ENCODE measurements at regions not wholly inside any gene's neighbourhood (a gene's known extent, or its start where the extent isn't known, plus 50 kb on each side); places are given as distances from the start of the nearest gene placed in this dataset.
"Not testable (repeated sequence)": the region's sequence is repeated elsewhere in the genome, so short reads cannot be mapped to it uniquely, and the experiment has no call there.

GRCh38 chr10:45100429-45100828 lies 99.7 kb downstream of the ZNF22 start:
- no peak overlapping the region for H3K27ac ChIP-seq (ENCODE audit: low read depth, low read length)
- no peak overlapping the region for H3K9ac ChIP-seq (ENCODE audit: low read length)
- no peaks in the 10 kb centered on the region for H3K27me3 ChIP-seq (ENCODE audit: insufficient read depth, low read length, poor library complexity)
- no peaks in the 10 kb centered on the region for H3K79me2 ChIP-seq (ENCODE audit: control insufficient read depth, insufficient read depth, low read length)
- H2AK5ac ChIP-seq (ENCODE audit: low read length): no peak overlapping the region
- H2BK15ac ChIP-seq (replicated peaks; ENCODE audit: low read depth): no peak overlapping the region
- no peak for DNase-seq
- H4K8ac ChIP-seq (ENCODE audit: low read depth, low read length): no peak overlapping the region
- no peaks in the 10 kb centered on the region for H3K79me1 ChIP-seq (ENCODE audit: low read length)
- H3K23ac ChIP-seq (ENCODE audit: low read length): no peak overlapping the region
- H3K18ac ChIP-seq (ENCODE audit: low read length): no peak overlapping the region
- no peaks in the 10 kb centered on the region for H3K4me1 ChIP-seq (ENCODE audit: control insufficient read depth, low read depth, low read length)
- no peak overlapping the region for H2BK120ac ChIP-seq (ENCODE audit: low read depth, low read length)
- no peak overlapping the region for H2BK5ac ChIP-seq (ENCODE audit: low read length)
- no peak overlapping the region for H4K5ac ChIP-seq (ENCODE audit: low read length)
- no peak overlapping the region for H3K4ac ChIP-seq (ENCODE audit: low read depth, low read length)
- no peak overlapping the region for H3K4me2 ChIP-seq (ENCODE audit: low read length)
- no CpG with 5 or more reads among the region's 4 CpGs for WGBS (ENCODE audit: extremely low coverage, insufficient coverage, low lambda C conversion rate)
- no peaks in the 10 kb centered on the region for H3K36me3 ChIP-seq (ENCODE audit: control insufficient read depth, insufficient read depth, low read length)
- H3K4me3 ChIP-seq (ENCODE audit: low read length): no peak overlapping the region
- H3K56ac ChIP-seq (ENCODE audit: low read length): no peak overlapping the region

- Histone ChIP-seq H3K27me3 (ENCODE audit: insufficient read depth, low read length, poor library complexity) (no peaks in the 10 kb centered on the region), H2AK5ac (ENCODE audit: low read length) (no peak overlapping the region), H3K36me3 (ENCODE audit: control insufficient read depth, insufficient read depth, low read length) (no peaks in the 10 kb centered on the region), H3K4me3 (ENCODE audit: low read length) (no peak overlapping the region), H3K56ac (ENCODE audit: low read length) (no peak overlapping the region), H3K18ac (ENCODE audit: low read length) (no peak overlapping the region), H3K27ac (ENCODE audit: low read depth, low read length) (no peak overlapping the region), H2BK120ac (ENCODE audit: low read depth, low read length) (no peak overlapping the region), H4K5ac (ENCODE audit: low read length) (no peak overlapping the region), H3K4me1 (ENCODE audit: control insufficient read depth, low read depth, low read length) (no peaks in the 10 kb centered on the region), H2BK15ac (replicated peaks; ENCODE audit: low read depth) (no peak overlapping the region), H3K79me2 (ENCODE audit: control insufficient read depth, insufficient read depth, low read length) (no peaks in the 10 kb centered on the region), H4K8ac (ENCODE audit: low read depth, low read length) (no peak overlapping the region), H2BK5ac (ENCODE audit: low read length) (no peak overlapping the region), H3K4ac (ENCODE audit: low read depth, low read length) (no peak overlapping the region), H3K9ac (ENCODE audit: low read length) (no peak overlapping the region), H3K4me2 (ENCODE audit: low read length) (no peak overlapping the region), H3K79me1 (ENCODE audit: low read length) (no peaks in the 10 kb centered on the region), H3K23ac (ENCODE audit: low read length) (no peak overlapping the region)
- no CpG with 5 or more reads among the region's 4 CpGs for WGBS (ENCODE audit: extremely low coverage, insufficient coverage, low lambda C conversion rate)
- DNase-seq: no peak
Observed at GRCh38 chr10:45104674-45105073, 104.0 kb downstream of the ZNF22 start.

GRCh38 chr10:45105309-45105708 lies 104.6 kb downstream of the ZNF22 start:
- H4K8ac ChIP-seq (ENCODE audit: low read depth, low read length); H3K79me1 ChIP-seq (ENCODE audit: low read length); H3K79me2 ChIP-seq (ENCODE audit: control insufficient read depth, insufficient read depth, low read length); H3K4ac ChIP-seq (ENCODE audit: low read depth, low read length); H3K27me3 ChIP-seq (ENCODE audit: insufficient read depth, low read length, poor library complexity); H4K5ac ChIP-seq (ENCODE audit: low read length); H3K23ac ChIP-seq (ENCODE audit: low read length); H3K27ac ChIP-seq (ENCODE audit: low read depth, low read length); H2BK120ac ChIP-seq (ENCODE audit: low read depth, low read length); H3K56ac ChIP-seq (ENCODE audit: low read length); H3K18ac ChIP-seq (ENCODE audit: low read length); H3K9ac ChIP-seq (ENCODE audit: low read length); H3K4me3 ChIP-seq (ENCODE audit: low read length); H3K36me3 ChIP-seq (ENCODE audit: control insufficient read depth, insufficient read depth, low read length); H3K4me2 ChIP-seq (ENCODE audit: low read length); H2BK5ac ChIP-seq (ENCODE audit: low read length); H3K4me1 ChIP-seq (ENCODE audit: control insufficient read depth, low read depth, low read length); H2AK5ac ChIP-seq (ENCODE audit: low read length); H2BK15ac ChIP-seq (replicated peaks; ENCODE audit: low read depth); DNase-seq: not testable (repeated sequence)
- no CpG with 5 or more reads among the region's 5 CpGs for WGBS (ENCODE audit: extremely low coverage, insufficient coverage, low lambda C conversion rate)

GRCh38 chr10:45106236-45106856 lies 105.6 kb downstream of the ZNF22 start:
- Histone ChIP-seq H3K18ac (ENCODE audit: low read length) (no peak overlapping the region), H3K23ac (ENCODE audit: low read length) (no peak overlapping the region), H3K27ac (ENCODE audit: low read depth, low read length) (no peak overlapping the region), H3K4me2 (ENCODE audit: low read length) (no peak overlapping the region), H2BK5ac (ENCODE audit: low read length) (no peak overlapping the region), H3K4ac (ENCODE audit: low read depth, low read length) (no peak overlapping the region), H3K4me3 (ENCODE audit: low read length) (no peak overlapping the region), H2BK15ac (replicated peaks; ENCODE audit: low read depth) (no peak overlapping the region), H3K36me3 (ENCODE audit: control insufficient read depth, insufficient read depth, low read length) (no peaks in the 10 kb centered on the region), H3K79me1 (ENCODE audit: low read length) (no peaks in the 10 kb centered on the region), H3K27me3 (ENCODE audit: insufficient read depth, low read length, poor library complexity) (no peaks in the 10 kb centered on the region), H4K5ac (ENCODE audit: low read length) (no peak overlapping the region), H2AK5ac (ENCODE audit: low read length) (no peak overlapping the region), H3K4me1 (ENCODE audit: control insufficient read depth, low read depth, low read length) (no peaks in the 10 kb centered on the region), H3K79me2 (ENCODE audit: control insufficient read depth, insufficient read depth, low read length) (no peaks in the 10 kb centered on the region), H4K8ac (ENCODE audit: low read depth, low read length) (no peak overlapping the region), H3K9ac (ENCODE audit: low read length) (no peak overlapping the region), H3K56ac (ENCODE audit: low read length) (no peak overlapping the region), H2BK120ac (ENCODE audit: low read depth, low read length) (no peak overlapping the region)
- no CpG with 5 or more reads among the region's 7 CpGs for WGBS (ENCODE audit: extremely low coverage, insufficient coverage, low lambda C conversion rate)
- DNase-seq: no peak

- no peak overlapping the region for H3K9ac ChIP-seq (ENCODE audit: low read length)
- H3K23ac ChIP-seq (ENCODE audit: low read length): no peak overlapping the region
- no peak overlapping the region for H4K8ac ChIP-seq (ENCODE audit: low read depth, low read length)
- H3K4me3 ChIP-seq (ENCODE audit: low read length): no peak overlapping the region
- no peak overlapping the region for H3K4ac ChIP-seq (ENCODE audit: low read depth, low read length)
- H3K27me3 ChIP-seq (ENCODE audit: insufficient read depth, low read length, poor library complexity): no peaks in the 10 kb centered on the region
- H3K18ac ChIP-seq (ENCODE audit: low read length): no peak overlapping the region
- H3K36me3 ChIP-seq (ENCODE audit: control insufficient read depth, insufficient read depth, low read length): no peaks in the 10 kb centered on the region
- H3K4me2 ChIP-seq (ENCODE audit: low read length): no peak overlapping the region
- H3K4me1 ChIP-seq (ENCODE audit: control insufficient read depth, low read depth, low read length): no peaks in the 10 kb centered on the region
- WGBS (ENCODE audit: extremely low coverage, insufficient coverage, low lambda C conversion rate): 100% methylated on average over 1 of the region's 5 CpGs
- H2BK15ac ChIP-seq (replicated peaks; ENCODE audit: low read depth): no peak overlapping the region
- DNase-seq: no peak
- H4K5ac ChIP-seq (ENCODE audit: low read length): no peak overlapping the region
- H3K27ac ChIP-seq (ENCODE audit: low read depth, low read length): no peak overlapping the region
- H2BK120ac ChIP-seq (ENCODE audit: low read depth, low read length): no peak overlapping the region
- H2BK5ac ChIP-seq (ENCODE audit: low read length): no peak overlapping the region
- no peak overlapping the region for H2AK5ac ChIP-seq (ENCODE audit: low read length)
- no peak overlapping the region for H3K56ac ChIP-seq (ENCODE audit: low read length)
- no peaks in the 10 kb centered on the region for H3K79me2 ChIP-seq (ENCODE audit: control insufficient read depth, insufficient read depth, low read length)
- no peaks in the 10 kb centered on the region for H3K79me1 ChIP-seq (ENCODE audit: low read length)
Observed at GRCh38 chr10:45111509-45111908, 110.8 kb downstream of the ZNF22 start.

GRCh38 chr10:45117940-45118339 lies 117.2 kb downstream of the ZNF22 start:
- not testable (repeated sequence) for H3K79me1 ChIP-seq (ENCODE audit: low read length); H2BK120ac ChIP-seq (ENCODE audit: low read depth, low read length); H3K4me2 ChIP-seq (ENCODE audit: low read length); H4K8ac ChIP-seq (ENCODE audit: low read depth, low read length); H3K18ac ChIP-seq (ENCODE audit: low read length); H3K4me3 ChIP-seq (ENCODE audit: low read length); DNase-seq; H3K27ac ChIP-seq (ENCODE audit: low read depth, low read length); H2AK5ac ChIP-seq (ENCODE audit: low read length); H4K5ac ChIP-seq (ENCODE audit: low read length); H3K4ac ChIP-seq (ENCODE audit: low read depth, low read length); H2BK5ac ChIP-seq (ENCODE audit: low read length); H3K9ac ChIP-seq (ENCODE audit: low read length); H3K79me2 ChIP-seq (ENCODE audit: control insufficient read depth, insufficient read depth, low read length); H2BK15ac ChIP-seq (replicated peaks; ENCODE audit: low read depth); H3K56ac ChIP-seq (ENCODE audit: low read length); H3K27me3 ChIP-seq (ENCODE audit: insufficient read depth, low read length, poor library complexity); H3K36me3 ChIP-seq (ENCODE audit: control insufficient read depth, insufficient read depth, low read length); H3K23ac ChIP-seq (ENCODE audit: low read length); H3K4me1 ChIP-seq (ENCODE audit: control insufficient read depth, low read depth, low read length)
- no CpG with 5 or more reads among the region's 2 CpGs for WGBS (ENCODE audit: extremely low coverage, insufficient coverage, low lambda C conversion rate)

Measured in mesendoderm (in vitro differentiated cells).